ENCODE measurements at regions not wholly inside any gene's neighbourhood (a gene's known extent, or its start where the extent isn't known, plus 50 kb on each side); places are given as distances from the start of the nearest gene placed in this dataset.

DNA sequence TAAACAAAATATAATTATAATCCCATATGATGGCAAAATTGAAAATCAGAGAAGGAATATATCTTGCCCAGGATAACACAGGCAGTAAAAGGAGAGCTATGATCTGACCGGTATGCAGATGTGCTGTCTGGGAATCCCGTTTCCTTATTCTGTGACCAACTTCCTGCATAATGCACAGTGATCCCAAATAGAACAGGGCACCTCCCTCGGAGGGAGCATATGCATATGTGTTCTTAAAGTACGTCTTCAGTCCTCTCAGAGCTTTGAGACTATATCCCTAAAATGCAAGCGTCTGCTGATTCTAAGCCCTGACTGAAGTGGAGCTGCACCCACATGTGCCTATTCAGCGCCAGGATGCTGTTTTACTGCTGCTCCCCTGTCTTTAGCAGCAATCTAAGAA is 366.1 kb upstream of the PTBP2 start:
- no peaks in the 10 kb centered on the region for H3K9me2 ChIP-seq
- TF ChIP-seq, protein P1, sequence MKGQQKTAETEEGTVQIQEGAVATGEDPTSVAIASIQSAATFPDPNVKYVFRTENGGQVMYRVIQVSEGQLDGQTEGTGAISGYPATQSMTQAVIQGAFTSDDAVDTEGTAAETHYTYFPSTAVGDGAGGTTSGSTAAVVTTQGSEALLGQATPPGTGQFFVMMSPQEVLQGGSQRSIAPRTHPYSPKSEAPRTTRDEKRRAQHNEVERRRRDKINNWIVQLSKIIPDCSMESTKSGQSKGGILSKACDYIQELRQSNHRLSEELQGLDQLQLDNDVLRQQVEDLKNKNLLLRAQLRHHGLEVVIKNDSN (IDR thresholded peaks at IDR 0.05; ENCODE audit: borderline replicate concordance, low read depth): no peak
- TF ChIP-seq RFX5 (IDR thresholded peaks at IDR 0.05; ENCODE audit: low read length): no peak
- no peak for TF ChIP-seq FOSL2 (IDR thresholded peaks at IDR 0.05; ENCODE audit: borderline replicate concordance, low read depth)
- TF ChIP-seq EP300 (IDR thresholded peaks at IDR 0.05; ENCODE audit: borderline replicate concordance in 1 of 2, low read depth in 1 of 2, low read length in 1 of 2): no peak
- no peak for TF ChIP-seq RCOR1 (IDR thresholded peaks at IDR 0.05; ENCODE audit: low read length)
- TF ChIP-seq, protein P2, sequence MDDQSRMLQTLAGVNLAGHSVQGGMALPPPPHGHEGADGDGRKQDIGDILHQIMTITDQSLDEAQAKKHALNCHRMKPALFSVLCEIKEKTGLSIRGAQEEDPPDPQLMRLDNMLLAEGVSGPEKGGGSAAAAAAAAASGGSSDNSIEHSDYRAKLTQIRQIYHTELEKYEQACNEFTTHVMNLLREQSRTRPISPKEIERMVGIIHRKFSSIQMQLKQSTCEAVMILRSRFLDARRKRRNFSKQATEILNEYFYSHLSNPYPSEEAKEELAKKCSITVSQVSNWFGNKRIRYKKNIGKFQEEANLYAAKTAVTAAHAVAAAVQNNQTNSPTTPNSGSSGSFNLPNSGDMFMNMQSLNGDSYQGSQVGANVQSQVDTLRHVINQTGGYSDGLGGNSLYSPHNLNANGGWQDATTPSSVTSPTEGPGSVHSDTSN (IDR thresholded peaks at IDR 0.05): no peak
- TF ChIP-seq JUND (IDR thresholded peaks at IDR 0.05): no peak
- ChIA-PET CTCF (no interaction called here), POLR2A (no interaction called here)
- H3K9ac ChIP-seq: no peak overlapping the region
- H2AFZ ChIP-seq (ENCODE audit: low read depth): no peak overlapping the region
- H3K4me3 ChIP-seq (ENCODE audit: low read depth in 2 of 2, low read length in 1 of 2): no peak overlapping the region
- H3K9me3 ChIP-seq: no peaks in the 10 kb centered on the region
- no peaks in the 10 kb centered on the region for H3K27me3 ChIP-seq (ENCODE audit: insufficient read depth)
- no peak overlapping the region for H3K27ac ChIP-seq (ENCODE audit: low read depth in 2 of 2, low read length in 1 of 2)
- no peak overlapping the region for H3K4me2 ChIP-seq
- H3K79me2 ChIP-seq (ENCODE audit: insufficient read depth): no peaks in the 10 kb centered on the region
- 83% methylated on average over 6 of the region's 6 CpGs for WGBS (ENCODE audit: low lambda C conversion rate)
- DNase-seq: no peak
- H3K36me3 ChIP-seq (replicated peaks in 1 of 2; ENCODE audit: control insufficient read depth in 1 of 2, insufficient read depth in 2 of 2, low read length in 1 of 2): no peaks in the 10 kb centered on the region
- H4K20me1 ChIP-seq (ENCODE audit: insufficient read depth): no peaks in the 10 kb centered on the region
- no peaks in the 10 kb centered on the region for H3F3A ChIP-seq (replicated peaks; ENCODE audit: insufficient read depth)
- H3K4me1 ChIP-seq (ENCODE audit: control insufficient read depth in 1 of 2, insufficient read depth in 2 of 2, low read depth in 1 of 2, low read length in 1 of 2): no peaks in the 10 kb centered on the region; a peak in 1 of 4 replicates

DNA sequence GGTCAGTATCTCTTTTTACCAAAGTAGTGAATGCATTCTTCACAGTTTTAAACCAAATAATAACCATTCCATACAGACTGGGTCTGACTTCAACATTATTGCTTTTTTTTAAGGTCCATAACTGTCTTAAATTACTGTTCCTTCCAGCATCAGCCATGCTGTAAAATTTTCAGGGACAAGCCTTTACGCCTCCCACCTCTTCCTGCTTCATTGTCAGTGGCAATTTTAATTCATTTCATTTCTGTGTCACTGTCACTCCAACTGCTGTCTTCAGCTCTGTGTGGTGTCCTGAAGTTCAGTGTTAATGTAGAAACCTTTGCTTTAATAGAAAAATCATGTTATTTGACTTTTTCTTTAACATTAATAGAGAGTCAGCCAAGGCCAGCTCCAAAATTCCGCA is 365.6 kb upstream of the PTBP2 start:
- ChIA-PET CTCF (no interaction called here), POLR2A (no interaction called here)
- Histone ChIP-seq H2AFZ (ENCODE audit: low read depth) (no peak overlapping the region), H3K36me3 (replicated peaks in 1 of 2; ENCODE audit: control insufficient read depth in 1 of 2, insufficient read depth in 2 of 2, low read length in 1 of 2) (no peaks in the 10 kb centered on the region), H3K27me3 (ENCODE audit: insufficient read depth) (no peaks in the 10 kb centered on the region), H3K4me1 (ENCODE audit: control insufficient read depth in 1 of 2, insufficient read depth in 2 of 2, low read depth in 1 of 2, low read length in 1 of 2) (no peaks in the 10 kb centered on the region; a peak in 1 of 4 replicates), H3K27ac (ENCODE audit: low read depth in 2 of 2, low read length in 1 of 2) (no peak overlapping the region), H3K79me2 (ENCODE audit: insufficient read depth) (no peaks in the 10 kb centered on the region), H3K9me2 (no peaks in the 10 kb centered on the region), H3F3A (replicated peaks; ENCODE audit: insufficient read depth) (no peaks in the 10 kb centered on the region), H3K9ac (no peak overlapping the region), H3K4me2 (no peak overlapping the region), H4K20me1 (ENCODE audit: insufficient read depth) (no peaks in the 10 kb centered on the region), H3K4me3 (ENCODE audit: low read depth in 2 of 2, low read length in 1 of 2) (no peak overlapping the region), H3K9me3 (no peaks in the 10 kb centered on the region)
- WGBS (ENCODE audit: low lambda C conversion rate): 92% methylated on average over 2 of the region's 2 CpGs
- DNase-seq: no peak
- TF ChIP-seq SIN3A (IDR thresholded peaks at IDR 0.05; ENCODE audit: borderline replicate concordance, low read depth, low read length): no peak
- no peak for TF ChIP-seq FOSL2 (IDR thresholded peaks at IDR 0.05; ENCODE audit: borderline replicate concordance, low read depth)
- no peak for TF ChIP-seq MXI1 (IDR thresholded peaks at IDR 0.05; ENCODE audit: low read depth, low read length)
- TF ChIP-seq EZH2phosphoT487 (IDR thresholded peaks at IDR 0.05; ENCODE audit: borderline replicate concordance, low read depth): no peak
- TF ChIP-seq, protein P3, sequence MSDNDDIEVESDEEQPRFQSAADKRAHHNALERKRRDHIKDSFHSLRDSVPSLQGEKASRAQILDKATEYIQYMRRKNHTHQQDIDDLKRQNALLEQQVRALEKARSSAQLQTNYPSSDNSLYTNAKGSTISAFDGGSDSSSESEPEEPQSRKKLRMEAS (IDR thresholded peaks at IDR 0.05; ENCODE audit: low read depth): no peak
- TF ChIP-seq RCOR1 (IDR thresholded peaks at IDR 0.05; ENCODE audit: low read length): no peak
- TF ChIP-seq, protein P4, sequence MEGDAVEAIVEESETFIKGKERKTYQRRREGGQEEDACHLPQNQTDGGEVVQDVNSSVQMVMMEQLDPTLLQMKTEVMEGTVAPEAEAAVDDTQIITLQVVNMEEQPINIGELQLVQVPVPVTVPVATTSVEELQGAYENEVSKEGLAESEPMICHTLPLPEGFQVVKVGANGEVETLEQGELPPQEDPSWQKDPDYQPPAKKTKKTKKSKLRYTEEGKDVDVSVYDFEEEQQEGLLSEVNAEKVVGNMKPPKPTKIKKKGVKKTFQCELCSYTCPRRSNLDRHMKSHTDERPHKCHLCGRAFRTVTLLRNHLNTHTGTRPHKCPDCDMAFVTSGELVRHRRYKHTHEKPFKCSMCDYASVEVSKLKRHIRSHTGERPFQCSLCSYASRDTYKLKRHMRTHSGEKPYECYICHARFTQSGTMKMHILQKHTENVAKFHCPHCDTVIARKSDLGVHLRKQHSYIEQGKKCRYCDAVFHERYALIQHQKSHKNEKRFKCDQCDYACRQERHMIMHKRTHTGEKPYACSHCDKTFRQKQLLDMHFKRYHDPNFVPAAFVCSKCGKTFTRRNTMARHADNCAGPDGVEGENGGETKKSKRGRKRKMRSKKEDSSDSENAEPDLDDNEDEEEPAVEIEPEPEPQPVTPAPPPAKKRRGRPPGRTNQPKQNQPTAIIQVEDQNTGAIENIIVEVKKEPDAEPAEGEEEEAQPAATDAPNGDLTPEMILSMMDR (IDR thresholded peaks at IDR 0.05): no peak
- TF ChIP-seq, protein P5, sequence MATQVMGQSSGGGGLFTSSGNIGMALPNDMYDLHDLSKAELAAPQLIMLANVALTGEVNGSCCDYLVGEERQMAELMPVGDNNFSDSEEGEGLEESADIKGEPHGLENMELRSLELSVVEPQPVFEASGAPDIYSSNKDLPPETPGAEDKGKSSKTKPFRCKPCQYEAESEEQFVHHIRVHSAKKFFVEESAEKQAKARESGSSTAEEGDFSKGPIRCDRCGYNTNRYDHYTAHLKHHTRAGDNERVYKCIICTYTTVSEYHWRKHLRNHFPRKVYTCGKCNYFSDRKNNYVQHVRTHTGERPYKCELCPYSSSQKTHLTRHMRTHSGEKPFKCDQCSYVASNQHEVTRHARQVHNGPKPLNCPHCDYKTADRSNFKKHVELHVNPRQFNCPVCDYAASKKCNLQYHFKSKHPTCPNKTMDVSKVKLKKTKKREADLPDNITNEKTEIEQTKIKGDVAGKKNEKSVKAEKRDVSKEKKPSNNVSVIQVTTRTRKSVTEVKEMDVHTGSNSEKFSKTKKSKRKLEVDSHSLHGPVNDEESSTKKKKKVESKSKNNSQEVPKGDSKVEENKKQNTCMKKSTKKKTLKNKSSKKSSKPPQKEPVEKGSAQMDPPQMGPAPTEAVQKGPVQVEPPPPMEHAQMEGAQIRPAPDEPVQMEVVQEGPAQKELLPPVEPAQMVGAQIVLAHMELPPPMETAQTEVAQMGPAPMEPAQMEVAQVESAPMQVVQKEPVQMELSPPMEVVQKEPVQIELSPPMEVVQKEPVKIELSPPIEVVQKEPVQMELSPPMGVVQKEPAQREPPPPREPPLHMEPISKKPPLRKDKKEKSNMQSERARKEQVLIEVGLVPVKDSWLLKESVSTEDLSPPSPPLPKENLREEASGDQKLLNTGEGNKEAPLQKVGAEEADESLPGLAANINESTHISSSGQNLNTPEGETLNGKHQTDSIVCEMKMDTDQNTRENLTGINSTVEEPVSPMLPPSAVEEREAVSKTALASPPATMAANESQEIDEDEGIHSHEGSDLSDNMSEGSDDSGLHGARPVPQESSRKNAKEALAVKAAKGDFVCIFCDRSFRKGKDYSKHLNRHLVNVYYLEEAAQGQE (IDR thresholded peaks at IDR 0.05; ENCODE audit: low read depth, low read length): no peak
- no peak for TF ChIP-seq FOXM1 (IDR thresholded peaks at IDR 0.05; ENCODE audit: low read depth)
- TF ChIP-seq, protein P2 (IDR thresholded peaks at IDR 0.05): no peak
- no peak for TF ChIP-seq TCF12 (IDR thresholded peaks at IDR 0.05)
- no peak for TF ChIP-seq JUND (IDR thresholded peaks at IDR 0.05)
- TF ChIP-seq GABPA (IDR thresholded peaks at IDR 0.05; ENCODE audit: low read depth): no peak
- no peak for TF ChIP-seq NRF1 (IDR thresholded peaks at IDR 0.05; ENCODE audit: low read depth, low read length)

All from SK-N-SH (cell line).